Esophagus muscularis mucosa (tissue), 4 donors: ENCODE measurements at regions not wholly inside any gene's neighbourhood (a gene's known extent, or its start where the extent isn't known, plus 50 kb on each side); places are given as distances from the start of the nearest gene placed in this dataset.

Experiments
- EP300 ChIP-seq: sonication (generic); formaldehyde crosslinking; IDR thresholded peaks from one replicate; pipeline ENCODE4 v1.6.1; 2017; ENCODE audit warnings: antibody characterized with exemption
- POLR2AphosphoS5 ChIP-seq, 2 donors: sonication (generic); formaldehyde crosslinking; IDR thresholded peaks; one replicate each; pipeline ENCODE4 v1.6.1; 2017; ENCODE audit warnings: antibody characterized with exemption in 2 of 2
- TF ChIP-seq, protein P1 (sequence below), 3 experiments: fragments of 200-600 bp in 2 of 3; fragments of 450-650 bp in 1 of 3; sonication (generic) in 2 of 3; IDR thresholded peaks; one replicate each; pipeline ENCODE4 v1.5.1; 2017 to 2019; ENCODE audit warnings: antibody characterized with exemption in 3 of 3, mild to moderate bottlenecking in 2 of 3, moderate library complexity in 1 of 3

DNA sequence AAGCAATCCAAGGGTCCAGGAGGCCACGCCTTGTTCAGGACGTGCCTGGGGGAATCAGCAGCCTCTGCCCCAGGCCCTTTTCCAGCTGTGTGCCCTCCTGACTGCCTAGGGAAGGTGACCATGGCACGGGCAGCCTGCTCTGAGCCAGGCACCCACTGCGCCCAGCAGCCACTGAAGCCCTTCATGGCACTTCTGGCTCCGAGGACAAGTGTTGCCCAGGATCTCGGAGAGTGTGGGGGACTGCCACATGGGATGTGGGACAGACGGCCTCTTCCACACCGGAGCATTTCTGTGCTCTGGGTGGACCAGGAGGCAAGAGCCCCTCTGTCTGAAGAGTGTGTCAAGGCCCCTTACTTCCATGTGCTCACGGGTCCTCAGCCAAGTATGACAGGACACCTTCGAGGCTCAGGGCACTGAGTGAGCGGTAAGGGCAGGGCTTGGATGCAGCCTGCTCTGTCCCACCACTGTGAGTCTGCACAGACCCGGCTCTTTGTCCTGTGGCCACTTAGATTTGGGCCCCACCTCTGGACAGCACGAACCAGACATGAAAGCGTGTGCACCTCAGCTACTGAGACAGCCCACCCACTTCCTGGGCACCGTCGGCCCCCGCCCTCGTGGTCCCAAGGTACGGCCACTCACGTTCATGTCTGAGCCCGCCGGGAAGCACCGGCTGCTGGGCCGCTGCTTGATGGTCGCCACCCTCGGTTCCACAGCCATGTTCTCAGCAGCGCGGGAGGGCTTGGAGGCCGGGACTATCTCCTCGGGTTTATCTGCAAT, 93.6 kb downstream of the CTTN start:
- TF ChIP-seq, protein P1, sequence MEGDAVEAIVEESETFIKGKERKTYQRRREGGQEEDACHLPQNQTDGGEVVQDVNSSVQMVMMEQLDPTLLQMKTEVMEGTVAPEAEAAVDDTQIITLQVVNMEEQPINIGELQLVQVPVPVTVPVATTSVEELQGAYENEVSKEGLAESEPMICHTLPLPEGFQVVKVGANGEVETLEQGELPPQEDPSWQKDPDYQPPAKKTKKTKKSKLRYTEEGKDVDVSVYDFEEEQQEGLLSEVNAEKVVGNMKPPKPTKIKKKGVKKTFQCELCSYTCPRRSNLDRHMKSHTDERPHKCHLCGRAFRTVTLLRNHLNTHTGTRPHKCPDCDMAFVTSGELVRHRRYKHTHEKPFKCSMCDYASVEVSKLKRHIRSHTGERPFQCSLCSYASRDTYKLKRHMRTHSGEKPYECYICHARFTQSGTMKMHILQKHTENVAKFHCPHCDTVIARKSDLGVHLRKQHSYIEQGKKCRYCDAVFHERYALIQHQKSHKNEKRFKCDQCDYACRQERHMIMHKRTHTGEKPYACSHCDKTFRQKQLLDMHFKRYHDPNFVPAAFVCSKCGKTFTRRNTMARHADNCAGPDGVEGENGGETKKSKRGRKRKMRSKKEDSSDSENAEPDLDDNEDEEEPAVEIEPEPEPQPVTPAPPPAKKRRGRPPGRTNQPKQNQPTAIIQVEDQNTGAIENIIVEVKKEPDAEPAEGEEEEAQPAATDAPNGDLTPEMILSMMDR (IDR thresholded peaks at IDR 0.05) = no peak
- no peak for TF ChIP-seq POLR2AphosphoS5 (IDR thresholded peaks at IDR 0.05)
- TF ChIP-seq EP300 = no peak
